Putamen (tissue), 1 donor: ENCODE measurements at regions not wholly inside any gene's neighbourhood (a gene's known extent, or its start where the extent isn't known, plus 50 kb on each side); places are given as distances from the start of the nearest gene placed in this dataset.

ENCODE experiments used
- DNase-seq: peaks from one replicate; pipeline ENCODE4 v3.0.0-alpha.2; 2016; ENCODE audit warnings: low spot score

DNA sequence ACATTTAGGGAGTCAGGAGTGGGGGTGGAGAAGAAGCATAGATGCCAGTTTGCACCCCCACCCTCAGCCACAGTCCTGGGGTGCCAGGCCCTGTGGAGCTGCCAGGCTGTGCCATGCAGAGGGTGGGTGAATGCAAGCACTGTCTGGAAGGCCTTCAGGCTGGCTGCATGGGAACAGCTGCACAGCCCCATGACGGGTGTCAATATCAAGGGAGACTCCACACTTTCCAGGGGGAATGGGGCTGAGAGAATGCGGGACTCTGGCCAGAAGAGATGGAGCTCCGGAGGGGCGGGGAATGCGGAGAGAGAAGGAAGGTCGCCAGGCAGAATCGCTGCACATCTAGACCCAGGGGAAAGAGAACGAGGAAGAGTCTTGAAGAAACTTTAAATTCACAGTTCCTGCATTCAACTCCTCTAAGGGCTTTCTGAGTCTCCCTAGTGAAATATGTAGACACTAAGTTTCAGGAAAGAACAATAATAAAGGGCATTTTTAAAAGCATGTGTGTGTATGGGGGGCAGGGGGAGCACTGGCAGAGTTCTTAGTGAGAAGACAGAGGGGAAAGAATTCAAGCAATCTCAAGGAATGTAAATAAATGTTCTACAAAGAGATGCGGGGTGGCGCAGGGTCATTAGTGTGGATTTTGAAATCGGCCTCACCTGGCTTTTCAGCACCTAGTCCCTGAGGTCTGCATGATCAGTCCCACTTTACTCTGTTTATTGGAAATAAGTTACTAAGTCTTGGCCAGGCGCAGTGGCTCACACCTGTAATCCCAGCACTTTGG, 59.1 kb downstream of the BOD1 start:
- peak; percentile 97 for DNase-seq

- peak; percentile 16 for DNase-seq
Observed at GRCh38 chr5:173556142-173557028, 60.1 kb downstream of the BOD1 start.

DNA sequence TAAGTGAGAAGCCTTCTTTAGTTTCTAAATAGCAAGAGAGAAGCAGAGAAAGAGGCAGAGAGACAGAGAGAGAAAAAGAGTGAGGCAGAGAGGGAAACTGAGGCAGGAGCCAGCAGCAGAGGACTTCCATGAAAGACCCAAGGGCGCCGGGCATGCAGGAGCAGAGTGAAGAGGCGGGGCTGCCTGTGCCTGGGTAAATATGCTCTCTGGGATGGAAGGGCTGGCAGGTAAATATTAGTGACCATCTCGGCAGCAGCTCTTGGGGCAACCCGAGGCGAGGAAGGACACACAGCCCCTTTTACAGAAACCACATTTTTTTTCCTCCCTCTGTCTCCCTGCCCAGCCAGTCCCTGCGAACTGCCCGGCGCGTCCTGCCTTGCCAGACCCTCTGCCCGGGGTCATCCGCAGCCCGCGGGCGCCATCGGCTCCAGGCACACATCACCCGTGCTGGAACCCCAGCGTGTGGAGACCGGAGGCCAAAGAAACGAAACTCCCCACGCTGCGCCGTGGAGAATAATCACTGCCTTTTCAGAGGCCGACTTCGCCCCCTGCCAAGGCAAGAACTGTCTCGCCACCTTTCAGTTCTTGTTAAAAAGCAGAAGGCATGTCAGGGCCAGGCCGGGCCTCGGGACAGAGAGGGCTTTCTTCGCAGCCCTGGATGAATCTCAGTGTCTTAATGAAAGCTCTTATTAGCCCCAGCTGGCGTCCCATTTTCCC, 61.3 kb downstream of the BOD1 start:
- DNase-seq, result peak; percentile 74

- DNase-seq, result peak; percentile 38
Observed at GRCh38 chr5:173554038-173554955, 62.2 kb downstream of the BOD1 start.

- no peak for DNase-seq
Observed at GRCh38 chr5:173550641-173551040, 65.8 kb downstream of the BOD1 start.

GRCh38 chr5:173549644-173550043, 66.8 kb downstream of the BOD1 start:
- DNase-seq, result no peak

- no peak for DNase-seq
Observed at GRCh38 chr5:173547579-173547978, 68.9 kb downstream of the BOD1 start.

GRCh38 chr5:173542964-173543363, 73.5 kb downstream of the BOD1 start:
- no peak for DNase-seq

GRCh38 chr5:173542159-173542558, 74.3 kb downstream of the BOD1 start:
- no peak for DNase-seq

DNA sequence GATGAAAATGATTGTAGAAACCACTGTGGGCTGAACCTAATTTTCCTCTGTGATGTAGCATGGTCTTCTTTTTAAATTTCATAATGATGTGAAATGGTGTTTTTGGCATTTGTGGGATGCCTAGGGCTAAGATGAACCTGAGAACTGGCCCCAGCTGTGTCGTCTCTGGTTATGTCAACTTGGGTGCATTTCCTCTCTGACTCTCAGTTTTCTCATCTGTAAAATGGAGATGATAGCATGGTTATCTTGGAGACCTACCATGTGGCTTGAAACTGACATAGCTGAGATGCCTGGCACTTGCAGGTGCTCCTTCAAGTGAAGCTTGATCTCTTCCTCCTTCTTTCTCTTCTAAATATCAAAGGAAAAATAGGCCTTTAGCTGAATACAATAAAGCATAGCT, 77.8 kb downstream of the BOD1 start:
- no peak for DNase-seq

DNA sequence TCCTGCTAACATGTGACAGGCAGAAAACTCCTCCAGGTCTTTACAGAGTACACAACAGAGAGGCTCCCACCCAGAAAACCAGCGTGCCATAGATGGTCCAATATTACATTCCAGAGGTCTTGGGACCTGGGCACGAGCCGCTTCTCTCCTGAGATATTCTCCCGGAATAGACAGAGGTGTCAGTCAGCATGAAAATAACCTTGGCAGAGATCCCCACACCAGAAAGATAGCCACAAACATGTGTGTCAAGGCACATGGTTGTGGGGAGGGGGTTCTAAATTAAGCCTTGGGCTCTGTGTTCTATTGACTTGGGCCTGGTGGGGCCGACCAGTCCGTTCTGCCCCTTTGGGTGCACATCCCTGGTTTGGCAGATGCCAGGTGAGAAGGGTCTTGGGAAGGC, 78.4 kb downstream of the BOD1 start:
- no peak for DNase-seq

DNA sequence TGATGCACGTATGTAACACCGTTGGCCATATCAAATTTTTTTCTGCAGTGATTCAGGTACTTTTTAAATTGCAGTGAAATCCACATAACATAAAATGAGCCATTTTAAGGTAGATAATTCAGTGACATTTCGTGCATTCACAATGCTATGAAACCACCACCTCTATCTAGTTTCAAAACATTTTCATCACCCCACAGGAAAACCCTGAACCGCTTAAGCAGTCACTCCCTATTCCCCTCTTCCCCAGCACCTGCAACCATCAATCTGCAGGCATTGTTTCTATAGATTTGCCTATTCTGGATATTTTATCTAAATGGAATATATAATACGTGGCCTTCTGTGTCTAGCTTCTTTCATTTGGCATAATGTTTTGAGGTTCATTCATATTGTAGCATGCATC, 79.2 kb downstream of the BOD1 start:
- DNase-seq, result no peak

DNA sequence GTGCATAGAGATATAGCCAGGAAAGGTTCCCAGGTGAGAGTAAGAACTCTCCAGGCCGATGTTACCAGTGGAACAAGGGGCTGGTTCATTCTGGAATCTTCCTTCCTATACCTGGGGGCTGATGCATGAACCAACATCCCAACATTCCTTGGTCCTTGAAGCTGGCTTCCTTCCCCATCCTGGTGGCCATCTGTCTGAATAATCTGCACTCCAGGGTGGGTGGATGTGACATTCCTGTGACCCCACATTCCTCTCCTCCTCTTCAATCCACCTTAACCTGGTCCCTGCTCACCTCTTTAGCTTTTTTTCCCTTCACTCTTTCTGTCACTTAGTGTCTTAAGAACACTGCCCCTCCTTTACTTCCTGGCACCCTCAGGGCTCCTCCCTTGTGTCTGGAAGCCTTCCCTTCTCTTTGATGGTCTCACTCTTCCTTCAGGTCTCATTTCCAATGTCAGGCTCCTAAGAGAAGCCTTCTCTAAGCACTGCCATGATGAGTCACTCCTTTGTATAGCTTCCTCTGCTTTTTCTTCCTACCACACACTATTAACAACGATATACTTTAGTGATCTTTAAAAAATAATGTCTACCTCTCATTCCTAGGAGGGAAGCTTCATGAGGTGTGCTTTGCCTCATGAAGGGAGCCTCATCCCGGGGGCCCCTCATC, 80.3 kb downstream of the BOD1 start:
- no peak for DNase-seq

GRCh38 chr5:173535166-173535975, 81.1 kb downstream of the BOD1 start:
- no peak for DNase-seq

GRCh38 chr5:173534664-173535063, 81.8 kb downstream of the BOD1 start:
- DNase-seq, result no peak

DNA sequence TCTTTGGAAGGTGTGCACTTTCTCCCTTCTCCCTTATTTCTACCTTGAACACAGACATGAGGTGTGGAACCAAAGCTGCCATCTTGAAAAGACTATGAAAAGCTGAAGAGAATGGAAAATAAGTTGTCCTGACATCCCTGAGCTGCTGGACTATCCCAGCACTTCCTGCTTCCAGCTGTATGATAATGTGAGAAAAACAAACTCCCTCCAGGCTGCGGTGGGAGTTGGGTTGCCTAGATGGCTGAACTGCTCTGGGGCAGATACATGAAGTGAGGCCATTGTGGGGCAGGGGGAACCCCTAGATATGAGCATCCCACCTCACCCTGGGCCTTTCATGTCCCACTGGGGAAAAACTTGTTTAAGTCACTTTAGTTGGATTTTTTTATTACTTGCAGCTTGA, 82.4 kb downstream of the BOD1 start:
- DNase-seq, result no peak

DNA sequence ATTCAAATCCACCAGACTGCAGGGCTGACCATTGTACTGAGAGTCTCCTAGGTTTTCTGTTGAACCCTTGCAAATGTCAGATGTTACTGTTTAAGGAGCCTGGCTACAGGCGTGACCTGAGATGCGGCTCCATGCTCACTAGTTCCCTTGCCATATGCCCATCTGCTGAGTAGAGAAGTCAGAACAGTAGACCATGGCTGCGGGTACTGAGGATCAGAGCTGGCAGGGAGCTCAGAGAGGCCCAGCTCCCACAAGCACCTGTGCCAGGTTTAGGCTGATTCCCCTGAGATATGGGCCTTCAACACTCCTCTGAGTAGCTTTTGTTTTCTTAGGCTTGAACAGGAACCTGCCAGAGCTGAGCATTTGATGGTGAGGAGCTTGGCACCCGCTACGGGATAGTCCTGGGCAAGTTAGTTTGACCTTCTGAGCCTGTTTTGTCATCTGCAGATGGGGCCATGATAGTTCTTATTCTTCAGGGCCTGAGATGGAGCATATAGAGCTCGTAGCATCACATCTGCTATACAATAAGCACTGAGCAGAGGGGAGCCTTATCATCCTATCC, 83.7 kb downstream of the BOD1 start:
- DNase-seq, result no peak

DNA sequence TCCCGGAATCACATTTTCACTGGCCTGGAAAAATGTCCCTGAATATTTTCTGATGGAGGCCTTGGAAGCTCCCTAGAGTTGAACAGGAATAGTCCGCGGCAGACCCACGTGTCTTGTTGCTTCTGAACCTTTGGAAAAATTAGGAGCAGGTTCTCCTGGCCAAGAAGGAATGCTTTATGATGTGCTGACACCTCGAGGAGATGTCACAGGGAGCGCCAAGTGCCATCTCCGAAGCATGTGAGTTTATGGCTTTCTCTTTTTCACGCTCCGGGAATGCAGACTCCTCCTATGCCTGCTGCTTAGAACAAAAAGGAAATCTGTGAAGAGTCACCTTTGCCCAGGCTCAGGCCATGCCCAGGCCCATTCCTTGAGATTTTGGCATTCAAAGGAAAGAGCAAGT, 84.6 kb downstream of the BOD1 start:
- DNase-seq, result no peak

DNA sequence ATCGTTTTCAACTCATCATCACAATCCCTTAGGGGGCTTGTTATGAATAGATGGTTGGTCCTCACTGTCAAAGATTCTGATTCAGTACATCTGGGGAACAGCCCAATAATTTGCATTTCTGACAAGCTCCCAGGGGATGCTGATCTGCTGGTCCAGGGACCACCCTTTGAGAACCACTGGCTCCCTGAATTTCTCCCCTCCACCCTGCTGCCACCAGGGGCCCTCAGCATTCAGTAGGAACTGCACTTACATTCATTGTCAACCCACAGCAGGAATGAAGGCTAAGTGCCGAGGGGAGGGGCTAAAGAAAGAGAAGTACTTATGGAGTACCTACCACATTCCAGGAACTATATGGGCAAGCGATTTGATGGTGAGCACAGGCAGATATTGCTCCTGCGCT, 85.9 kb downstream of the BOD1 start:
- DNase-seq, result no peak

GRCh38 chr5:173529861-173530260, 86.6 kb downstream of the BOD1 start:
- no peak for DNase-seq
